GM21423 (cell line): ENCODE measurements at regions not wholly inside any gene's neighbourhood (a gene's known extent, or its start where the extent isn't known, plus 50 kb on each side); places are given as distances from the start of the nearest gene placed in this dataset.

Experiments used
- ATAC-seq: cut with Tn5 transposase; IDR thresholded peaks from one replicate; pipeline ENCODE4 v1.9.1; 2021; ENCODE audit warnings: mild to moderate bottlenecking, moderate library complexity; ENCODE audit not compliant: unreplicated experiment

- no peak for ATAC-seq
Measured at GRCh38 chrX:39808471-39808917, 289.3 kb downstream of the BCOR start.

- no peak for ATAC-seq
Measured at GRCh38 chrX:39809331-39809730, 288.4 kb downstream of the BCOR start.

DNA sequence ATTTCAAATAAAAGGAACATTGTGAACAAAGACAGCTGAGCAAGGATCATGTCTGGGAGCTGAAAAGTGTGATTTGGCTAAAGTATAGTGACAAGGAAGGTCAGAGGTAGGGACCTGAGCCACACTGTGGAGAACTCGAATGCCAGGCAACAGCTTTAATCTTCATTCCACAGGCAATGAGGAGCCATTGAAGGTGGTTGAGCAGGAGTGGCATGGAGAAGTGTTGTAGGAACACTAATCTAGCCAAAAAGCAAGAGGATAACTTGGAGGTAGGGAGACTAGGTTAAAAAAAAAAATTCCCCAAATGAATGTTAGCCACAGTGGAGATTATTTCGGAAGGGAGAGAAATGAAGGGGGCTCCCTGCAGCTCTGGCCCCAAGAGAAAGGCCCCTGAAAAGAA, 286.9 kb downstream of the BCOR start:
- no peak for ATAC-seq

GRCh38 chrX:39811376-39811775, 286.4 kb downstream of the BCOR start:
- no peak for ATAC-seq

GRCh38 chrX:39813631-39814277, 284.0 kb downstream of the BCOR start:
- no peak for ATAC-seq

DNA sequence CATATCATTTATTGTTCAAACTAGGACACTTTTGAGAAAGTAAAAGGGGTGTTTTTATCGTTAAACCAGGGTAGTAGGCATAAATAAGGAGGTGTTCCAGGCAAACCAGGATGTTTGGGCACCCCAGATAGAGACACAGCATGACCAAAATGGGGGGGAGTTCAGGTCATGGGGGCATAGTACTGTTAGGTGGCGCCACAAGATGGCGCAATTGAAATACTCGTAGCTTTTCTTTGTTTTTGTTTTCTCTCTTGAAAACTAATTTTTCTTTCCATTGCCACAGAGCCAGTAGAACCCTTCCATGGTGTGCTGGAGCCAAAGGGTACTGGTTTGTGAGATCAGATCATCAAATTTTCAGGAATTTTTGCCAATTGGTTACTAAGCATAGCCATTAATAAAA, 283.4 kb downstream of the BCOR start:
- no peak for ATAC-seq

- peak; percentile 46 for ATAC-seq
Measured at GRCh38 chrX:39815631-39816030, 282.1 kb downstream of the BCOR start.

DNA sequence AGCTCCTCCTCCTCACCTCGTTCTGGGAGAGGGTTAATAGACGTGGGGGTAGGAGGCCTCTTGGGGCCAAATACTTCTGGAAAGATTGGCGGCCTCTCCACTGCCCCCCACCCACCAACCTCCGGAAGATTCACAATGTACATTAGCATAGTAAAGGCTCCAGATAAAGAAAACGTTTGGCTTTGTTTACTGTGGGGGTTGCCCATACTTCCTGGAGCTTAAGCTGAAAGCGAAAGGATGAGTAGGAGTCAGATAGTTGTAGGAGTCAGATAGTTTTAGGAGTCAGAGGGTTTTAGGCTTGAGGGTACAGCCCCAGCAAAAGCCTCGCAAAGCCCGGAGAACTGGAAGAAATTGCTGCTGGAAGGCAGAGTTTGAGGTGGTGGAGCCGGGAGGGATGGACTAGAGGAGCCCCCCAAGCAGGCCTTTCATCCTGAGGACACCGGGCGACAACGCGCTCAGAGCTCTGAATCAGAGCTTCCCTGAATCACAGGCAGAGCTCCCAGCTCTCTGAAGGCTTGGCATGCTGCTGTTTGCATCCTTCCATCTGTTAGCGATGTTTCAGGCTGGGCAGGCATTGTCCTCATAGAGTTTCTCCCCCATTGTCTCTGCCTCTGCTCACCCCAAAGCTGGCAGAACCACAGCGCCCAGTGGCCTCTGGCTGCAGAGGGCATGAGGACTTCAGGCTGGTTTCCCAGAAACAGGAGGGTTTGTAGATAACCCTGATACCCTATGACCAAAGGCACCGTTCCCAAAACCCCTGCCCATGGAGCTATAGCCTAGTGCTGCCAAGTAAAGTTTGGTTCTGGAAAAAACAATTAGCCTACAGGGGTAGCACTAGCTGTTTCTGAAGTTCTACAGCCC, 280.7 kb downstream of the BCOR start:
- ATAC-seq: no peak

- no peak for ATAC-seq
Measured at GRCh38 chrX:39817754-39818470, 279.8 kb downstream of the BCOR start.

DNA sequence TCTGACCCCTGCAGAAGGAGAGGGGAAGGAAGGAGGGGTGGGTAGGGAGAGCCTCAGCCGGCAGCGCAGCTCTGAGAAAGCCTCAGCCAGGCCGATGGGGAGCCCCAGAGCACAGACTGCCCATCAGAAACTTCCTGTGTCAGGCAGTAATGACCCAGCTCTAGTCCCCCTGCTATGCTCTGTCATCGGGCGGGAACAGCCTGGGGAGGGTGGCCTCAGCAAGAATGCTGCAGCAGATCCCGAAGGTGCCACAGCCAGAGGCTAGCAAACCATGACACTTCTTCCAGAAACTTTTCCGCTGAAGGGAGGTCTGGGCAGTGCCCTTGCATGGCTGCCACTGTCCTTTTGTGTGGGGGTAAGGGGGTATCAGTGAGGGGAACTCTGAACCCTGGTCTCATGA, 279.0 kb downstream of the BCOR start:
- no peak for ATAC-seq

DNA sequence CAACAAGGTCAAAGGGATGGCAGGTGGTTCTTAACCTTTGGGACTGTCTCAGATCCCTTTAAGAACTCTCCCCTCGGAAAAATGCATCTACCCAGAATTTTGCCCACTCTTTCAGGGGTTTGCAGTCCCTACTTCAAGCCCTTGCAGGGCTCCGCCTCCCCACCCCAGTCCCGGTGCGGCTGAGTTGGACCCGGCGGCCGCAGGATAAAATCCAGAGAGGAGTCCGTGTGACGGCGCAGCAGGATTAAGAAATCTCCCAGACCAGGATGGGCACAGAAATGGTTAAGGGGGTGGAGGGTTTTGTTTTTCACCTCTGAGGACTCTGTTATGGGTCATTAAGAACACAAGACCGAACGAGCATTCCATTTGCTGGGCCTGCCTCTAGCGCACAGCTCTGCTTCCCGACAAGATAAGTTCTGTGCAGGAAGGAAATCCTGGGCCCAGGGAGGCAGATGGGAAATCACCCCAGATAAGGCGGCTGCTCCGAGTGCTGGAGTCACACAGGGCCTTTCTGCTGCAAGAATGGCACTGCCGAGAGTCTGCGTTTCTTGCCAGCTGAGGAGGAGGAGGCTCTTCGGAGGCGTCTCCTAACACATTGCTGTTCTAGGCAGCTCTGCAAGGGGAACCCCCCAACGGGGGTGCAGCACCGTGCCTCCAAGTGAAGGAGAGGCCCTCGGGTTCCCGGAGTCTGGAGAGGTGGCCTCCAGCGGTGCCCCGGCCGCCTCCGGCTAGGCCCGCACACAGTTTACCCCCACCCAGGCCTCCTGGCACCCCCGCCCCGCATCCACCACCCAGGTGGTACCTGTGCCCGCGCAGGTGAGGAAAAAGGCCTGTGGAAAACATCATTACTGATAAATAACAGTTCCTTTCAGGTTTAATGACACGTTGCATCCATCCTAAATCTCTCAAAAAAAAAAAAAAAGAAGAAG, 277.6 kb downstream of the BCOR start:
- no peak for ATAC-seq

GRCh38 chrX:39820938-39821708, 276.6 kb downstream of the BCOR start:
- ATAC-seq: no peak

DNA sequence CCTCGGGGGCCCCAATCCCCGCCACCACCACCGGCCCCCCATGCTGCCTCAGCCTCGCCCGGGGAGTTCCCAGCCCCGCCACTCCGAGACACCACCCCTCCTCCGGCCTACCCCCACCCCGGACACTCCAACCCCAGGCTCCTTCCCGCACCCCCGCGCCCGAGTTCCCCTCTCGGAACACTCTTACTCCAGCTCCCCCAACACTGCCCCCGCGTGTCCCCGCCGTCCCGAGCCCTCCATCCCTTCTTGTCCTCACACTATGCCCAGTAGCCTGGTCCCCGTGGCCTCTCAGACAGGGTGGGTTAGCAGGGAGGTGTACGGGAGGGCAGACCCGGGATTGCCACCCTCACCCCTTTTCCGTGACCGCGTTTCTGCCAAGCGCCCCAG, 276.1 kb downstream of the BCOR start:
- no peak for ATAC-seq

DNA sequence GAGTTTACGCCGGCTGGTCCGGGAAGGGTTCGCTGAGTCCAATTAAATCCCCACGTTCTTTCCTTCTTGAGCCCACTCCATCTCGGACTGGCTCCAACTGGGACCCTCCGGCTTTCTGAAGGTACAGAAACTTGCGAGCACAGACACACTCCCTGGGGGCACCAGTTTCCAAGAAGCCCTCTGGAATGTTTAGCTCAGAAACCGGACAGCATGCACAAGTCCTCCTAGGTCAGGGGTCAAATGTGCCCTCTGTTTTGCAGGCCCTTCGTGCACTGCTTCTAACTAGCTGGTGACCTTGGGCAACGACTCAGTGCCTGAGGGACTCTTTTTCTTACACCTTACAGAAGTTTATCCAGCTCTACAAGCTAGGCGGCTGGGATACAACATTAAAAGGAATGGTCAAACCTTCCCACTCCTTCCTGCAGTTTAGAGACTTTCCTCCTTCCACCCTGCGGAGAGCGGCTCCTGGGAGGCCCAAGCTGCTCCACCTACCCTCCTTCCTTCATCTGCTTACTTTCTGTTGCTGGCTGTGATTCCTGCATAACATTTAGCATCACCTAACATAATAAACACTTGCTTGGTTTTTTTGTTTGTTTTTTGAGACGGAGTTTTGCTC, 275.5 kb downstream of the BCOR start:
- no peak for ATAC-seq

- ATAC-seq: no peak
Measured at GRCh38 chrX:39823424-39823823, 274.3 kb downstream of the BCOR start.

GRCh38 chrX:39823854-39824253, 273.9 kb downstream of the BCOR start:
- no peak for ATAC-seq

DNA sequence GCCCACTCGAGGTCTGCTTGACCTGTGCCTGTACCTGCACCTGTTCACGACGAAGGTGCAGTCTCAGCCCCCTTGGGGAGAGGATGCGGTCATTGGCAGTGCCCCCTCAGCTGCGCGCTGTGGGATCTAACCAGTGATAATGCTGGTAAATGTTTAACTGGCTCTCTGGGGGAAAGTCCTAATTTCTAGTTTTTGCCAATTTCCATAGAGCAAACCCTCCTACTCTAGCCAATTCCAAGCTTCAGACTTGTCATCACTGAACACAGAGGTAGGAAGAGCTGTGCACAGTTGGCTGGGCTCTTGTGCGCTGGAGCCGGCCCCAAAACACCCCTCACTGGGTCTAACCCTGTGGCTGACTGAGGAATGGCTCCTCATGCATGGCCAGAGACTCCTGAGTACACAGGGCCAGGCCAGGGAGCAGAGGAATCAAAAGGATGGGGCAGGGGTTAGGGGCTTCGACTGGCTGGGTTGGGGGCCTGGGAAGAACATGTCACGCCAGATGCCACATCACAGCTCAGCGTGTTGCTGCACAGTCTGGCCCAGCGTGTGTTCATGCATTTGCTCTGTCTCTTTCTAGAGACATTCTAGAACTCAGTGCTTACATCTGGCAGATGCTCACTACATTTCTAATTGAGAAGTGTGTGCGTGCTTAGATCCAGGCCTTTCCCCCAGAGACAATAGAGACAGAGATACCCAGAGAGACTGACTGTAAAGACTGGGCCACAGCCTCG, 270.8 kb downstream of the BCOR start:
- ATAC-seq: no peak

- no peak for ATAC-seq
Measured at GRCh38 chrX:39827951-39828350, 269.8 kb downstream of the BCOR start.

DNA sequence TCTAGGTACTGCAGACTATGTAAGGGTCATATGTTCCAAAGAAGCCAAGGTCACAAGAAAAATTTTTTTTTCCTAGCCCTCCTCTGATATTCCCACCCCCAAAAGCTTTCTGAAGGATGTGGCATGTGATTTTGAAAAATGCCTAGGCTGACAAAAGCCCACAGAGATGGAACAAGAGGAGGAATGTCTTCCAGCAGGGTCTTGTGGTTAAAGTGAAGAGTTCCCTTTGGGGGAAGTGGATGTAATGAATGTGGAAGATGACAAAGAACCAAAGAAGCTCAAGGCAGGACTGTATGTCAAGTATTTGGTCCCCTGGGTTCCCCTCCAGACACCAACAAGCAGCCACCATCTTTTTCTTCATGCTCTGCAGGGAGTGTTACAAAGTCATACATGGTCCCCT, 268.8 kb downstream of the BCOR start:
- no peak for ATAC-seq
